GM12878 (cell line): ENCODE measurements at regions not wholly inside any gene's neighbourhood (a gene's known extent, or its start where the extent isn't known, plus 50 kb on each side); places are given as distances from the start of the nearest gene placed in this dataset.

Experiments used
- ATAC-seq: fragments of 200-7000 bp; cut with Tn5 transposase; 3 replicates; pipeline ENCODE4 v1.9.1; 2020; ENCODE audit warnings: mild to moderate bottlenecking, moderate library complexity
- BruUV-seq: library from RNA; stranded (reverse); fragments of 400-500 nt; replicated peaks from 2 replicates; lab custom pipeline; 2021; lab: Mats Ljungman, UMichigan
- CTCF ChIA-PET: fragments of 300-600 bp; sonication (Branson Sonifier 250); formaldehyde crosslinking; extraction: SDS; loops from one replicate; lab custom pipeline; 2021; ENCODE audit warnings: inconsistent platforms; lab: Yijun Ruan, JAX
- POLR2A ChIA-PET: fragments of 350-600 bp; formaldehyde crosslinking; extraction: SDS; loops from one replicate; lab custom pipeline; 2021; ENCODE audit warnings: inconsistent platforms; lab: Charles Lee
- RAD21 ChIA-PET: fragments of 300-600 bp; sonication (Branson Sonifier 250); formaldehyde crosslinking; loops from one replicate; lab custom pipeline; 2023; ENCODE audit warnings: antibody characterized with exemption; ENCODE audit not compliant: unreplicated experiment; lab: Charles Lee
- SMC1A ChIA-PET: fragments of 300-600 bp; sonication (Branson Sonifier 250); formaldehyde crosslinking; loops from one replicate; lab custom pipeline; 2023; ENCODE audit not compliant: unreplicated experiment, uncharacterized antibody; lab: Charles Lee
- DNase-seq: peaks from one replicate; pipeline ENCODE4 v3.0.0-alpha.2; 2011; ENCODE audit warnings: low read depth, low spot score
- FAIRE-seq: peaks from 3 replicates; lab custom pipeline; 2011; peaks lifted over from hg19 to GRCh38; lab: Jason Lieb, UNC
- H2AFZ ChIP-seq: 2 replicates; pipeline ENCODE4 v1.6.0; 2011; ENCODE audit warnings: low read depth, low read length, control low read depth; ENCODE audit not compliant: control insufficient read depth
- H3K27ac ChIP-seq: 2 replicates; pipeline ENCODE4 v1.5.1; 2011; ENCODE audit warnings: control low read depth; ENCODE audit not compliant: control insufficient read depth, insufficient read depth
- H3K27me3 ChIP-seq, 2 experiments: replicated peaks in 1 of 2; 2 replicates each; pipeline versions ENCODE4 v1.6.0 to v1.6.1; 2011; ENCODE audit warnings: low read length in 1 of 2; ENCODE audit not compliant: control insufficient read depth in 2 of 2, insufficient read depth in 2 of 2
- H3K36me3 ChIP-seq, 2 experiments: 2 replicates each; pipeline ENCODE4 v1.5.1; 2011; ENCODE audit warnings: low read length in 1 of 2; ENCODE audit not compliant: control insufficient read depth in 2 of 2, insufficient read depth in 2 of 2
- H3K4me1 ChIP-seq: 2 replicates; pipeline ENCODE4 v1.6.1; 2011; ENCODE audit warnings: mild to moderate bottlenecking, low read length, moderate library complexity, mixed read lengths; ENCODE audit not compliant: control insufficient read depth, insufficient read depth
- H3K4me2 ChIP-seq: 2 replicates; pipeline ENCODE4 v1.6.0; 2011; ENCODE audit warnings: control low read depth; ENCODE audit not compliant: control insufficient read depth, insufficient read depth
- H3K4me3 ChIP-seq: fragments of 200-600 bp; sonication (generic); 2 replicates; pipeline ENCODE4 v1.5.1; 2016
- H3K79me2 ChIP-seq: 2 replicates; pipeline ENCODE4 v1.6.0; 2011; ENCODE audit warnings: low read length; ENCODE audit not compliant: control insufficient read depth, insufficient read depth
- H3K9ac ChIP-seq: 2 replicates; pipeline ENCODE4 v1.8.0; 2011; ENCODE audit warnings: low read length, control low read depth, mixed read lengths; ENCODE audit not compliant: control insufficient read depth, insufficient read depth
- H3K9me3 ChIP-seq: replicated peaks from 3 replicates; pipeline ENCODE4 v1.5.1; 2011; ENCODE audit warnings: mild to moderate bottlenecking, low read length; ENCODE audit not compliant: control insufficient read depth, insufficient read depth
- H4K20me1 ChIP-seq: 2 replicates; pipeline ENCODE4 v1.6.0; 2011; ENCODE audit not compliant: control insufficient read depth, insufficient read depth
- CREB1 ChIP-seq: IDR thresholded peaks from 2 replicates; pipeline ENCODE4 v1.6.1; 2012; ENCODE audit warnings: low read depth, mild to moderate bottlenecking, inconsistent platforms
- REST ChIP-seq: IDR thresholded peaks from 2 replicates; pipeline ENCODE4 v1.6.1; 2012; ENCODE audit warnings: mild to moderate bottlenecking, low read depth, low read length
- SKIL ChIP-seq: fragments of 450-650 bp; IDR thresholded peaks from 2 replicates; pipeline ENCODE4 v1.6.1; 2017; ENCODE audit warnings: mild to moderate bottlenecking, low read depth, inconsistent platforms; ENCODE audit not compliant: poor library complexity, severe bottlenecking
- SMAD1 ChIP-seq: fragments of 450-650 bp; IDR thresholded peaks from 2 replicates; pipeline ENCODE4 v1.6.1; 2018; ENCODE audit warnings: mild to moderate bottlenecking, low read depth; ENCODE audit not compliant: partially characterized antibody
- SPI1 ChIP-seq: IDR thresholded peaks from 2 replicates; pipeline ENCODE4 v1.6.1; 2011; ENCODE audit warnings: low read depth, mild to moderate bottlenecking, low read length, moderate library complexity, borderline replicate concordance; ENCODE audit not compliant: insufficient read depth
- WGBS: methylation state at CpG from one replicate; pipeline ENCODE4 v1.1.6; 2016; ENCODE audit warnings: low lambda C conversion rate; ENCODE audit not compliant: insufficient replicate concordance, insufficient coverage; ENCODE audit errors: missing lambda C conversion rate; 5-methylcytosine and 5-hydroxymethylcytosine counted together
- in situ Hi-C: fragments of 300-500 bp; cut with MboI; formaldehyde crosslinking; loops from 9 replicates; pipeline ENCODE4 v1.14.3; 2018; ENCODE audit warnings: mixed read lengths
- intact Hi-C: fragments of 100-400 bp; cut with micrococcal nuclease; formaldehyde crosslinking; loops from one replicate; pipeline ENCODE4 v1.14.2; 2022; ENCODE audit not compliant: unreplicated experiment

- TF ChIP-seq REST (no peak), SMAD1 (no peak), CREB1 (no peak)
Measured at GRCh38 chr6:1479095-1479494, 89.7 kb downstream of the FOXF2 start (continued).

DNA sequence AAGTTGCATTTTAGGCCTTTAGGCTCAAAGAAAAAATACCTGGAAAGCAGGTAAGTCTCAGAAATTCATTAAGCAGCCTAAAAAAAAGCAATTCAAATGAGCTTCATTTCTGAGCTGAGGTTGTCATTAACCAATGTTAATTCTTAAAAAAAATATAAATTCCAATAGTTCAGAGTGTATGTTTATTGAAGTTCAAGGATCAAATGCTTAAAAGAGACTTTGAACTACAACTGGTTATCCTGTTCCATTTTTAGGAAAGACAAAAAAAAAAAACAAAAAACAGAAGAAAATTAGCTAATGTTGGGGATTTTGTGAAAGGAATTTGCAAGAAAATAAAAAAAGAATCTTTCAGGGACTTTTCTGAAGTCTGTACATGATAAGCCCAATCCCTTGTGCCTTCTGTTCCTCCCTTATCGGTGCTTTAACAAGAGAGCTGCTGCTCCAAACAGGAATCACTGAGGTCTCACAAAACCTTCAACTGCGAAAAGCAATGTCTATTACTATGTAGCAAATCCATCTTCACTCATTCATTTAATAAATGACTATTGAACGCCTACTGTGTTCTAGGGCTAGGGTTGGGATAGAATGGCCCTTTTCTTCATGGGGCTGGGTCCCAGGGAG lies 90.3 kb downstream of the FOXF2 start:
- no peak overlapping the region for H2AFZ ChIP-seq
- H3K27ac ChIP-seq: no peak overlapping the region
- H3K36me3 ChIP-seq: no peaks in the 10 kb centered on the region
- no peaks in the 10 kb centered on the region for H3K9me3 ChIP-seq
- H3K4me2 ChIP-seq: no peak overlapping the region
- FAIRE-seq: no peak
- POLR2A ChIA-PET: interaction anchor here (0.7 to 3.2 kb wide), 2 partner anchors 9 to 1931 kb away, joined by 4 to 25 read pairs; no protein-coding TSS in a partner anchor
- SMC1A ChIA-PET: interaction anchor here (0.9 to 8.8 kb wide), 2 partner anchors 8 to 21 kb away, joined by 3 to 111 read pairs; no protein-coding TSS in a partner anchor
- no peaks in the 10 kb centered on the region for H4K20me1 ChIP-seq
- 95% methylated on average over 3 of the region's 3 CpGs for WGBS
- intact Hi-C loops: no loop called here
- no peaks in the 10 kb centered on the region for H3K27me3 ChIP-seq
- DNase-seq: no peak
- H3K4me3 ChIP-seq: no peak overlapping the region
- H3K79me2 ChIP-seq: no peaks in the 10 kb centered on the region
- TF ChIP-seq SKIL (no peak), SPI1 (no peak)
- RAD21 ChIA-PET: interaction anchor here (7.6 kb wide), 1 partner anchor 10 kb away, joined by 82 read pairs; no protein-coding TSS in a partner anchor
- in situ Hi-C loops: no loop called here
- CTCF ChIA-PET: interaction anchor here (0.6 to 1.8 kb wide), 4 partner anchors 9 to 1272 kb away, joined by 3 to 6 read pairs (median 4); no protein-coding TSS in a partner anchor
- BruUV-seq: no TSS peak
- H3K4me1 ChIP-seq: peaks cover 21% of the 10 kb centered on the region
- no peak for ATAC-seq
- no peak overlapping the region for H3K9ac ChIP-seq
